H9 (cell line): ENCODE measurements at regions not wholly inside any gene's neighbourhood (a gene's known extent, or its start where the extent isn't known, plus 50 kb on each side); places are given as distances from the start of the nearest gene placed in this dataset.

ENCODE experiments used
- DNase-seq: peaks from one replicate; pipeline ENCODE4 v3.0.0-alpha.2; 2017
- H2AFZ ChIP-seq: one replicate; pipeline ENCODE4 v1.6.1; 2013; ENCODE audit warnings: mild to moderate bottlenecking, low read length, control low read depth, moderate library complexity
- H2AK5ac ChIP-seq: 2 replicates; pipeline ENCODE4 v1.6.1; 2013; ENCODE audit warnings: low read length, control low read depth, mixed read lengths; ENCODE audit not compliant: insufficient read length
- H2BK120ac ChIP-seq: one replicate; pipeline ENCODE4 v1.6.1; 2013; ENCODE audit warnings: low read depth, mild to moderate bottlenecking, low read length, control low read depth, inconsistent platforms; ENCODE audit not compliant: poor library complexity, severe bottlenecking
- H2BK12ac ChIP-seq: 2 replicates; pipeline ENCODE4 v1.6.1; 2013; ENCODE audit warnings: low read length, control low read depth, mixed read lengths, low read depth; ENCODE audit not compliant: insufficient read length
- H2BK15ac ChIP-seq: 2 replicates; pipeline ENCODE4 v1.6.1; 2013; ENCODE audit warnings: low read depth, low read length, control low read depth
- H2BK20ac ChIP-seq: one replicate; pipeline ENCODE4 v1.6.1; 2013; ENCODE audit warnings: low read depth, mild to moderate bottlenecking, low read length, control low read depth, inconsistent platforms; ENCODE audit not compliant: poor library complexity, severe bottlenecking
- H2BK5ac ChIP-seq: 2 replicates; pipeline ENCODE4 v1.6.1; 2013; ENCODE audit warnings: low read length, control low read depth, mixed read lengths; ENCODE audit not compliant: insufficient read length
- H3K14ac ChIP-seq: 2 replicates; pipeline ENCODE4 v1.6.1; 2013; ENCODE audit warnings: low read length, control low read depth; ENCODE audit not compliant: insufficient read depth
- H3K18ac ChIP-seq: 2 replicates; pipeline ENCODE4 v1.6.1; 2013; ENCODE audit warnings: low read depth, mild to moderate bottlenecking, mixed read lengths, low read length, control low read depth; ENCODE audit not compliant: insufficient read length
- H3K23ac ChIP-seq: 2 replicates; pipeline ENCODE4 v1.6.1; 2013; ENCODE audit warnings: low read length, control low read depth, mixed read lengths, low read depth; ENCODE audit not compliant: insufficient read length
- H3K23me2 ChIP-seq: 2 replicates; pipeline ENCODE4 v1.6.1; 2013; ENCODE audit warnings: low read depth, mild to moderate bottlenecking, mixed read lengths, low read length, control low read depth; ENCODE audit not compliant: insufficient read length, poor library complexity, severe bottlenecking
- H3K27ac ChIP-seq: 2 replicates; pipeline ENCODE4 v1.5.1; 2013; ENCODE audit warnings: low read length, control low read depth, mixed read lengths, low read depth; ENCODE audit not compliant: insufficient read length
- H3K27me3 ChIP-seq: 2 replicates; pipeline ENCODE4 v1.6.1; 2013; ENCODE audit warnings: low read length, control low read depth, inconsistent platforms; ENCODE audit not compliant: insufficient read depth
- H3K4ac ChIP-seq: 2 replicates; pipeline ENCODE4 v1.6.1; 2013; ENCODE audit warnings: low read depth, mild to moderate bottlenecking, control low read depth, inconsistent platforms, low read length, moderate library complexity
- H3K4me1 ChIP-seq: 2 replicates; pipeline ENCODE4 v1.6.1; 2013; ENCODE audit warnings: low read length, control low read depth, inconsistent platforms; ENCODE audit not compliant: insufficient read depth
- H3K4me2 ChIP-seq: 2 replicates; pipeline ENCODE4 v1.6.1; 2013; ENCODE audit warnings: low read length, control low read depth, mixed read lengths; ENCODE audit not compliant: insufficient read length, insufficient read depth
- H3K56ac ChIP-seq: 2 replicates; pipeline ENCODE4 v1.6.1; 2013; ENCODE audit warnings: low read depth, mild to moderate bottlenecking, mixed read lengths, low read length, control low read depth; ENCODE audit not compliant: insufficient read length
- H3K79me1 ChIP-seq: 2 replicates; pipeline ENCODE4 v1.6.1; 2013; ENCODE audit warnings: low read depth, mild to moderate bottlenecking, moderate library complexity, low read length, control low read depth, inconsistent platforms; ENCODE audit not compliant: insufficient read depth, poor library complexity, severe bottlenecking
- H3K79me2 ChIP-seq: 2 replicates; pipeline ENCODE4 v1.6.1; 2013; ENCODE audit warnings: low read length, control low read depth, inconsistent platforms; ENCODE audit not compliant: insufficient read depth
- H3K9ac ChIP-seq: 2 replicates; pipeline ENCODE4 v1.6.1; 2013; ENCODE audit warnings: low read length, control low read depth, mixed read lengths; ENCODE audit not compliant: insufficient read length; ENCODE audit errors: extremely low read depth
- H3K9me3 ChIP-seq: one replicate; pipeline ENCODE4 v1.6.1; 2013; ENCODE audit warnings: low read depth, low read length, inconsistent platforms; ENCODE audit not compliant: control insufficient read depth
- H3T11ph ChIP-seq: one replicate; pipeline ENCODE4 v1.6.1; 2013; ENCODE audit warnings: mild to moderate bottlenecking, low read length, control low read depth, inconsistent platforms
- H4K20me1 ChIP-seq: one replicate; pipeline ENCODE4 v1.6.1; 2013; ENCODE audit not compliant: control insufficient read depth, insufficient read length, insufficient read depth
- H4K5ac ChIP-seq: 2 replicates; pipeline ENCODE4 v1.6.1; 2013; ENCODE audit warnings: low read depth, mild to moderate bottlenecking, mixed read lengths, low read length, control low read depth; ENCODE audit not compliant: insufficient read length
- H4K8ac ChIP-seq: replicated peaks from 2 replicates; pipeline ENCODE4 v1.6.1; 2013; ENCODE audit warnings: low read length, control low read depth, mixed read lengths, low read depth; ENCODE audit not compliant: insufficient read length
- H4K91ac ChIP-seq: 2 replicates; pipeline ENCODE4 v1.6.1; 2013; ENCODE audit warnings: low read depth, mild to moderate bottlenecking, moderate library complexity, mixed read lengths, low read length, control low read depth; ENCODE audit not compliant: insufficient read length
- H3K27ac Mint-ChIP-seq, 3 experiments: 2 replicates in 2 of 3; 3 replicates in 1 of 3; pipeline ENCODE4 v1.8.0; 2020 to 2021; ENCODE audit warnings: mixed read lengths in 3 of 3, mild to moderate bottlenecking in 1 of 3, moderate library complexity in 1 of 3
- H3K27me3 Mint-ChIP-seq: 2 replicates; pipeline ENCODE4 v1.8.0; 2021; ENCODE audit warnings: low read depth, mild to moderate bottlenecking, moderate library complexity, mixed read lengths
- H3K36me3 Mint-ChIP-seq, 3 experiments: 2 replicates in 2 of 3; 3 replicates in 1 of 3; pipeline ENCODE4 v1.8.0; 2020 to 2021; ENCODE audit warnings: low read depth in 3 of 3, mixed read lengths in 3 of 3; ENCODE audit not compliant: insufficient read depth in 1 of 3
- H3K4me1 Mint-ChIP-seq, 2 experiments: 2 replicates each; pipeline ENCODE4 v1.8.0; 2020; ENCODE audit warnings: mixed read lengths in 2 of 2
- H3K4me3 Mint-ChIP-seq, 2 experiments: 2 replicates in 1 of 2; 3 replicates in 1 of 2; pipeline ENCODE4 v1.8.0; 2020 to 2021; ENCODE audit warnings: mild to moderate bottlenecking in 2 of 2, mixed read lengths in 2 of 2, moderate library complexity in 1 of 2
- H3K9me3 Mint-ChIP-seq, 2 experiments: 2 replicates in 1 of 2; 3 replicates in 1 of 2; pipeline ENCODE4 v1.8.0; 2020; ENCODE audit warnings: mild to moderate bottlenecking in 2 of 2, mixed read lengths in 2 of 2, moderate library complexity in 1 of 2
- WGBS: extraction: QIAGEN DNeasy Blood & Tissue Kit; methylation state at CpG from one replicate; pipeline ENCODE4 v1.1.7; 2013; ENCODE audit warnings: missing lambda C conversion rate, low lambda C conversion rate, mixed read lengths; ENCODE audit not compliant: insufficient read length; ENCODE audit errors: extremely low coverage; 5-methylcytosine and 5-hydroxymethylcytosine counted together
- TF ChIP-seq, protein P1 (sequence below): fragments of 200-600 bp; sonication (generic); conservative IDR thresholded peaks from 3 replicates; pipeline ENCODE4 v1.8.0; 2021; ENCODE audit warnings: antibody characterized with exemption, mild to moderate bottlenecking

DNA sequence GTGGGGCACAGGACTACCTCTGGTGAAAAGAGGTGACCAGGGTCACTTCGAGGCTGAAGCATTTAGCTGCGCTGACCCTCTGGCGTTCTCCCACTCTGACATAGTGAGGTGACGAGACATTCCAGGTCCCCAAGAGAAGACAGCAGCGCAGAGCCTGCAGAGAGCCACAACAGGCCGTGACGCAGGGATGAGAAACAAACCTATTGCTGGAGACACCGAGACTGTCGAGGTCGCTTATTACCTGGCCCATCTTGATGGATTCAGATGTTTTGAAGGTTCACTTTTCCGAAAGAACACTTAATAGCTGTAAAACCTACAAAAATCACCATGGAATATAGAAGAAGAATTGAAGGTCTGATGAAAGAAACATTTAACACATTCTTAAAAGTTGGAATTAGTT lies 466.3 kb downstream of the NR2F2 start:
- no peak overlapping the region for H3K27ac Mint-ChIP-seq
- Histone ChIP-seq H3K27ac (no peak overlapping the region), H2BK20ac (no peak overlapping the region), H4K91ac (no peak overlapping the region), H4K20me1 (no peaks in the 10 kb centered on the region), H3K79me2 (no peaks in the 10 kb centered on the region), H3K18ac (no peak overlapping the region), H3K23me2 (no peaks in the 10 kb centered on the region), H2BK15ac (no peak overlapping the region), H3K9me3 (no peaks in the 10 kb centered on the region), H4K8ac (no peak overlapping the region), H3K79me1 (no peaks in the 10 kb centered on the region), H2BK12ac (no peak overlapping the region), H3K4me2 (no peak overlapping the region), H3T11ph (no peak overlapping the region), H2AFZ (no peak overlapping the region), H2BK5ac (no peak overlapping the region), H2BK120ac (no peak overlapping the region), H3K56ac (no peak overlapping the region), H3K4me1 (no peaks in the 10 kb centered on the region), H3K23ac (no peak overlapping the region), H3K4ac (no peak overlapping the region), H3K9ac (no peak overlapping the region), H3K27me3 (no peaks in the 10 kb centered on the region), H4K5ac (no peak overlapping the region), H2AK5ac (no peak overlapping the region), H3K14ac (peak overlapping the region; percentile 43; the same call in 1 of the 2 replicates)
- no peak for DNase-seq
- TF ChIP-seq, protein P1, sequence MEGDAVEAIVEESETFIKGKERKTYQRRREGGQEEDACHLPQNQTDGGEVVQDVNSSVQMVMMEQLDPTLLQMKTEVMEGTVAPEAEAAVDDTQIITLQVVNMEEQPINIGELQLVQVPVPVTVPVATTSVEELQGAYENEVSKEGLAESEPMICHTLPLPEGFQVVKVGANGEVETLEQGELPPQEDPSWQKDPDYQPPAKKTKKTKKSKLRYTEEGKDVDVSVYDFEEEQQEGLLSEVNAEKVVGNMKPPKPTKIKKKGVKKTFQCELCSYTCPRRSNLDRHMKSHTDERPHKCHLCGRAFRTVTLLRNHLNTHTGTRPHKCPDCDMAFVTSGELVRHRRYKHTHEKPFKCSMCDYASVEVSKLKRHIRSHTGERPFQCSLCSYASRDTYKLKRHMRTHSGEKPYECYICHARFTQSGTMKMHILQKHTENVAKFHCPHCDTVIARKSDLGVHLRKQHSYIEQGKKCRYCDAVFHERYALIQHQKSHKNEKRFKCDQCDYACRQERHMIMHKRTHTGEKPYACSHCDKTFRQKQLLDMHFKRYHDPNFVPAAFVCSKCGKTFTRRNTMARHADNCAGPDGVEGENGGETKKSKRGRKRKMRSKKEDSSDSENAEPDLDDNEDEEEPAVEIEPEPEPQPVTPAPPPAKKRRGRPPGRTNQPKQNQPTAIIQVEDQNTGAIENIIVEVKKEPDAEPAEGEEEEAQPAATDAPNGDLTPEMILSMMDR, result no peak
- no peaks in the 10 kb centered on the region for H3K36me3 Mint-ChIP-seq
- no peak overlapping the region for H3K4me3 Mint-ChIP-seq
- H3K4me1 Mint-ChIP-seq, result no peaks in the 10 kb centered on the region
- WGBS, result no CpG with 5 or more reads among the region's 11 CpGs
- H3K9me3 Mint-ChIP-seq, result no peaks in the 10 kb centered on the region
- peaks cover 2% of the 10 kb centered on the region; the same call in 1 of the 2 replicates for H3K27me3 Mint-ChIP-seq
